ENCODE measurements at regions not wholly inside any gene's neighbourhood (a gene's known extent, or its start where the extent isn't known, plus 50 kb on each side); places are given as distances from the start of the nearest gene placed in this dataset.
A peak's percentile ranks its signal among the peaks of the same experiment; 100 is the strongest.

- DNase-seq: no peak
- TF ChIP-seq, protein P1, sequence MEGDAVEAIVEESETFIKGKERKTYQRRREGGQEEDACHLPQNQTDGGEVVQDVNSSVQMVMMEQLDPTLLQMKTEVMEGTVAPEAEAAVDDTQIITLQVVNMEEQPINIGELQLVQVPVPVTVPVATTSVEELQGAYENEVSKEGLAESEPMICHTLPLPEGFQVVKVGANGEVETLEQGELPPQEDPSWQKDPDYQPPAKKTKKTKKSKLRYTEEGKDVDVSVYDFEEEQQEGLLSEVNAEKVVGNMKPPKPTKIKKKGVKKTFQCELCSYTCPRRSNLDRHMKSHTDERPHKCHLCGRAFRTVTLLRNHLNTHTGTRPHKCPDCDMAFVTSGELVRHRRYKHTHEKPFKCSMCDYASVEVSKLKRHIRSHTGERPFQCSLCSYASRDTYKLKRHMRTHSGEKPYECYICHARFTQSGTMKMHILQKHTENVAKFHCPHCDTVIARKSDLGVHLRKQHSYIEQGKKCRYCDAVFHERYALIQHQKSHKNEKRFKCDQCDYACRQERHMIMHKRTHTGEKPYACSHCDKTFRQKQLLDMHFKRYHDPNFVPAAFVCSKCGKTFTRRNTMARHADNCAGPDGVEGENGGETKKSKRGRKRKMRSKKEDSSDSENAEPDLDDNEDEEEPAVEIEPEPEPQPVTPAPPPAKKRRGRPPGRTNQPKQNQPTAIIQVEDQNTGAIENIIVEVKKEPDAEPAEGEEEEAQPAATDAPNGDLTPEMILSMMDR (IDR thresholded peaks at IDR 0.05): no peak
- no peak for TF ChIP-seq POLR2AphosphoS5 (IDR thresholded peaks at IDR 0.05)
- no peak for TF ChIP-seq POLR2A (IDR thresholded peaks at IDR 0.05)
- TF ChIP-seq EP300 (IDR thresholded peaks at IDR 0.05): no peak
- WGBS, 2 donors: 68 to 81% methylated on average over 8 of the region's 8 CpGs
- no peak overlapping the region for H3K27ac ChIP-seq
- H3K36me3 ChIP-seq: no peaks in the 10 kb centered on the region
- no peaks in the 10 kb centered on the region for H3K9me3 ChIP-seq
- no peak overlapping the region for H3K4me3 ChIP-seq
- no peak for ATAC-seq (ENCODE audit: low FRiP score in 2 of 2)
- H3K27me3 ChIP-seq: no peaks in the 10 kb centered on the region
- no peaks in the 10 kb centered on the region for H3K4me1 ChIP-seq
Measured at GRCh38 chr1:87231703-87232367, 96.8 kb upstream of the LMO4 start.

DNA sequence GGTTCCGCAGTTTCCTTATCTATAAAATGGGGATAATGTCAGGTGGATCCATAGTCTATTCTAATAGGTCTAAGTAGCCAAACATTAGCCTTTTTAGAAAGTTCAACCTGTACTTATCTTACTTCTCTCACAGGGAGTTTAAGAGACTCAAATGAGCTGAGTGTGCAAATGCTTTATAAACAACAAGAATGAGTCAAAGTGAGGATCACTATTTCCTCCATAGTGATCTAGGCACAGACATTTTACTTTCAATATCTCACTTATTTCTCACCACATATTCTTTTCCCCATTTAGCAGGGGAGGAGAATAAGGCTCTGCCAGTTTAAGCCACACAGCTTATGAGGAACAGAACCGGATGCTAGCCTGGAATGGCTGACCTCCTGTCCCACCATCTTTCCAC is 92.1 kb upstream of the LMO4 start:
- 83 to 84% methylated on average over 2 of the region's 2 CpGs for WGBS, 2 donors
- no peak for TF ChIP-seq POLR2AphosphoS5 (IDR thresholded peaks at IDR 0.05)
- TF ChIP-seq, protein P1 (IDR thresholded peaks at IDR 0.05): no peak
- TF ChIP-seq POLR2A (IDR thresholded peaks at IDR 0.05): no peak
- TF ChIP-seq EP300 (IDR thresholded peaks at IDR 0.05): no peak
- Histone ChIP-seq H3K27me3 (no peaks in the 10 kb centered on the region), H3K4me1 (no peaks in the 10 kb centered on the region), H3K9me3 (no peaks in the 10 kb centered on the region), H3K36me3 (no peaks in the 10 kb centered on the region), H3K27ac (no peak overlapping the region), H3K4me3 (no peak overlapping the region)
- DNase-seq (no peak), ATAC-seq (ENCODE audit: low FRiP score in 2 of 2) (no peak)

DNA sequence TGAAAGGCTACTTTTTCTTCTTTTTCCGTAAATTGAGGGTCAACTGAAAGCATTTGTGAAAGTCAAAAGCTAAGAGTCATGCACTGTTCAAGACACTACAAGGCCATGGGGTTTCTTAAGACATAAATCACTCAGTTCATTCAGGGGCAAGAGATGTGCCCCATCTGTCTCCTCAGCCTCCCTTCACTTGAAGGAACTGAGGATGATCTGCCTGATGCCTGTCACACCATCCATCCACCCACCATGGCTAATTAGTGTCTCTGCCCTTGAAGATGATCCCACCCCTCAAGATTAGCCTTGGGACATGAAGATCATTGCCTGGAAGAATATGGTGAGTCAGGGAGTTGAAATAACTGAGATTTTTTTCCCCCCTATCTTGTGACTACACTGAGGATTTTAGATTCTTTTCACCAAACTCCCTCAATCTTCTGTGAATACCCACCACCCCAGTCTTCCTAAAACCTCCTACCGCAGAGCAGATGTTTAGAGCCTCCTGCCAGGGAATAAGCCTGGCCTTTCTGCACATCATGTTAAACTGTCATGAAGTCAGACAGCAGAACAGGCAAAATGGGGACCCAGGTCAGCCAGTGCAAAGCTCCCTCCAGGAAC is 88.6 kb upstream of the LMO4 start:
- no peaks in the 10 kb centered on the region for H3K4me1 ChIP-seq
- no peaks in the 10 kb centered on the region for H3K27me3 ChIP-seq
- WGBS, 2 donors: 87 to 95% methylated on average over 2 of the region's 2 CpGs
- no peaks in the 10 kb centered on the region for H3K36me3 ChIP-seq
- no peak for ATAC-seq (ENCODE audit: low FRiP score in 2 of 2)
- H3K27ac ChIP-seq: no peak overlapping the region
- H3K9me3 ChIP-seq: no peaks in the 10 kb centered on the region
- DNase-seq: no peak
- H3K4me3 ChIP-seq: no peak overlapping the region
- TF ChIP-seq, protein P1 (IDR thresholded peaks at IDR 0.05): no peak
- TF ChIP-seq EP300 (IDR thresholded peaks at IDR 0.05) (no peak), POLR2A (IDR thresholded peaks at IDR 0.05) (no peak), POLR2AphosphoS5 (IDR thresholded peaks at IDR 0.05) (no peak)

- DNase-seq: peak in 1 of 2 donors; percentile 5
- Histone ChIP-seq H3K9me3 (no peaks in the 10 kb centered on the region), H3K36me3 (no peaks in the 10 kb centered on the region), H3K27ac (no peak overlapping the region), H3K4me1 (no peaks in the 10 kb centered on the region), H3K4me3 (no peak overlapping the region), H3K27me3 (no peaks in the 10 kb centered on the region)
- ATAC-seq (ENCODE audit: low FRiP score in 2 of 2): no peak
- WGBS, 2 donors: 81 to 83% methylated on average over 8 of the region's 8 CpGs
- TF ChIP-seq POLR2A (IDR thresholded peaks at IDR 0.05) (no peak), POLR2AphosphoS5 (IDR thresholded peaks at IDR 0.05) (no peak), EP300 (IDR thresholded peaks at IDR 0.05) (no peak)
- TF ChIP-seq, protein P1 (IDR thresholded peaks at IDR 0.05): no peak
Measured at GRCh38 chr1:87240661-87241285, 87.9 kb upstream of the LMO4 start.
